CD4-positive, CD25-positive, alpha-beta regulatory T cell (primary cell): ENCODE measurements at regions not wholly inside any gene's neighbourhood (a gene's known extent, or its start where the extent isn't known, plus 50 kb on each side); places are given as distances from the start of the nearest gene placed in this dataset.

Source experiments
- ATAC-seq, 2 donors: fragments of 150-1000 bp; cut with Tn5 transposase; one replicate each; pipeline ENCODE4 v1.10.0; 2021; ENCODE audit warnings: low read depth in 2 of 2, moderate number of reproducible peaks in 2 of 2, moderate library complexity in 1 of 2
- DNase-seq, 3 donors: peaks; one replicate each; pipeline versions ENCODE4 v3.0.0 to v3.0.0-alpha.2; 2012 to 2022; ENCODE audit warnings: mixed read lengths in 1 of 3
- H3K27ac ChIP-seq: one replicate; pipeline ENCODE4 v1.7.0; 2013; ENCODE audit warnings: mild to moderate bottlenecking, low read length; ENCODE audit not compliant: insufficient read depth, poor library complexity, severe bottlenecking
- H3K27me3 ChIP-seq: one replicate; pipeline ENCODE4 v1.7.0; 2013; ENCODE audit warnings: low read length; ENCODE audit not compliant: control insufficient read depth, insufficient read depth
- H3K36me3 ChIP-seq: one replicate; pipeline ENCODE4 v1.7.0; 2013; ENCODE audit warnings: mild to moderate bottlenecking, low read length, moderate library complexity; ENCODE audit not compliant: control insufficient read depth, insufficient read depth
- H3K4me1 ChIP-seq: 2 replicates; pipeline ENCODE4 v1.7.0; 2013; ENCODE audit warnings: mild to moderate bottlenecking, low read length; ENCODE audit not compliant: insufficient read depth, control insufficient read depth, poor library complexity, severe bottlenecking
- H3K4me3 ChIP-seq: one replicate; pipeline ENCODE4 v1.7.0; 2013; ENCODE audit warnings: low read depth, mild to moderate bottlenecking, low read length, moderate library complexity
- H3K9me3 ChIP-seq, 2 experiments: 1 replicate in 1 of 2; 2 replicates in 1 of 2; pipeline ENCODE4 v1.7.0; 2013; ENCODE audit warnings: low read length in 2 of 2, mild to moderate bottlenecking in 1 of 2, moderate library complexity in 1 of 2; ENCODE audit not compliant: control insufficient read depth in 2 of 2
- H3K27ac Mint-ChIP-seq, 3 donors: one replicate each; pipeline ENCODE4 v1.8.0; 2020 to 2022; ENCODE audit warnings: mild to moderate bottlenecking in 3 of 3, mixed read lengths in 3 of 3, moderate library complexity in 2 of 3
- H3K27me3 Mint-ChIP-seq: one replicate; pipeline ENCODE4 v1.8.0; 2022; ENCODE audit warnings: mild to moderate bottlenecking, mixed read lengths
- H3K36me3 Mint-ChIP-seq: one replicate; pipeline ENCODE4 v1.8.0; 2020; ENCODE audit warnings: mixed read lengths
- H3K4me1 Mint-ChIP-seq, 4 donors: one replicate each; pipeline ENCODE4 v1.8.0; 2020 to 2022; ENCODE audit warnings: mixed read lengths in 4 of 4, mild to moderate bottlenecking in 1 of 4
- H3K4me3 Mint-ChIP-seq, 4 donors: one replicate each; pipeline ENCODE4 v1.8.0; 2020 to 2022; ENCODE audit warnings: mild to moderate bottlenecking in 4 of 4, mixed read lengths in 4 of 4, moderate library complexity in 3 of 4
- H3K9me3 Mint-ChIP-seq, 7 donors: one replicate each; pipeline ENCODE4 v1.8.0; 2020 to 2022; ENCODE audit warnings: mixed read lengths in 7 of 7, mild to moderate bottlenecking in 3 of 7, moderate library complexity in 2 of 7

GRCh38 chrX:78603908-78604307, 55.2 kb downstream of the RTL3 start:
- Histone ChIP-seq H3K27ac (no peak overlapping the region), H3K27me3 (no peaks in the 10 kb centered on the region), H3K9me3 (peaks cover 0 to 2% of the 10 kb centered on the region in 2 experiments), H3K4me3 (no peak overlapping the region), H3K36me3 (no peaks in the 10 kb centered on the region), H3K4me1 (no peaks in the 10 kb centered on the region)
- Mint-ChIP-seq H3K4me3 (no peak overlapping the region), H3K27me3 (no peaks in the 10 kb centered on the region), H3K4me1 (no peaks in the 10 kb centered on the region), H3K36me3 (no peaks in the 10 kb centered on the region), H3K27ac (no peak overlapping the region), H3K9me3 (peaks cover 0 to 12% (median 3%) of the 10 kb centered on the region in 7 donors)
- DNase-seq (no peak), ATAC-seq (no peak)

GRCh38 chrX:78595901-78596502, 63.1 kb downstream of the RTL3 start:
- ATAC-seq (no peak), DNase-seq (peak in 1 of 3 donors; percentile 1)
- Histone ChIP-seq H3K4me1 (no peaks in the 10 kb centered on the region), H3K36me3 (no peaks in the 10 kb centered on the region), H3K27me3 (no peaks in the 10 kb centered on the region), H3K9me3 (peaks cover 0 to 5% of the 10 kb centered on the region in 2 experiments), H3K27ac (no peak overlapping the region), H3K4me3 (no peak overlapping the region)
- H3K27ac Mint-ChIP-seq = no peak overlapping the region
- no peaks in the 10 kb centered on the region for H3K36me3 Mint-ChIP-seq
- no peaks in the 10 kb centered on the region for H3K27me3 Mint-ChIP-seq
- H3K4me3 Mint-ChIP-seq = no peak overlapping the region
- H3K9me3 Mint-ChIP-seq = peaks cover 0 to 13% (median 8%) of the 10 kb centered on the region in 7 donors
- no peaks in the 10 kb centered on the region for H3K4me1 Mint-ChIP-seq

- Mint-ChIP-seq H3K9me3 (peaks cover 0 to 8% (median 2%) of the 10 kb centered on the region in 7 donors), H3K27ac (no peak overlapping the region), H3K4me3 (no peak overlapping the region), H3K4me1 (no peaks in the 10 kb centered on the region), H3K36me3 (no peaks in the 10 kb centered on the region), H3K27me3 (no peaks in the 10 kb centered on the region)
- no peak for DNase-seq
- Histone ChIP-seq H3K4me3 (no peak overlapping the region), H3K27ac (no peak overlapping the region), H3K9me3 (peaks cover 0 to 2% of the 10 kb centered on the region in 2 experiments), H3K36me3 (no peaks in the 10 kb centered on the region), H3K27me3 (no peaks in the 10 kb centered on the region), H3K4me1 (no peaks in the 10 kb centered on the region)
- no peak for ATAC-seq
Measured at GRCh38 chrX:78593701-78594100, 65.4 kb downstream of the RTL3 start.

- no peak overlapping the region for H3K4me3 ChIP-seq
- no peak overlapping the region for H3K4me3 Mint-ChIP-seq
- H3K27me3 ChIP-seq = no peaks in the 10 kb centered on the region
- H3K4me1 Mint-ChIP-seq = no peaks in the 10 kb centered on the region
- peaks cover 0 to 8% (median 2%) of the 10 kb centered on the region in 7 donors for H3K9me3 Mint-ChIP-seq
- DNase-seq (no peak), ATAC-seq (no peak)
- no peak overlapping the region for H3K27ac Mint-ChIP-seq
- no peaks in the 10 kb centered on the region for H3K27me3 Mint-ChIP-seq
- no peak overlapping the region for H3K27ac ChIP-seq
- no peaks in the 10 kb centered on the region for H3K36me3 ChIP-seq
- H3K9me3 ChIP-seq = peaks cover 0 to 2% of the 10 kb centered on the region in 2 experiments
- no peaks in the 10 kb centered on the region for H3K4me1 ChIP-seq
- H3K36me3 Mint-ChIP-seq = no peaks in the 10 kb centered on the region
Measured at GRCh38 chrX:78592030-78592429, 67.1 kb downstream of the RTL3 start.

GRCh38 chrX:78574306-78574705, 84.8 kb downstream of the RTL3 start:
- no peaks in the 10 kb centered on the region for H3K4me1 Mint-ChIP-seq
- ATAC-seq (no peak), DNase-seq (no peak)
- H3K27me3 Mint-ChIP-seq = no peaks in the 10 kb centered on the region
- Histone ChIP-seq H3K9me3 (no peaks in the 10 kb centered on the region), H3K27ac (no peak overlapping the region), H3K27me3 (no peaks in the 10 kb centered on the region), H3K4me1 (no peaks in the 10 kb centered on the region), H3K36me3 (no peaks in the 10 kb centered on the region), H3K4me3 (no peak overlapping the region)
- no peak overlapping the region for H3K4me3 Mint-ChIP-seq
- peaks cover 0 to 3% (median 0%) of the 10 kb centered on the region in 7 donors for H3K9me3 Mint-ChIP-seq
- H3K27ac Mint-ChIP-seq = no peak overlapping the region
- H3K36me3 Mint-ChIP-seq = no peaks in the 10 kb centered on the region

- H3K27ac Mint-ChIP-seq = no peak overlapping the region
- H3K4me1 Mint-ChIP-seq = no peaks in the 10 kb centered on the region
- Histone ChIP-seq H3K9me3 (no peaks in the 10 kb centered on the region), H3K27ac (no peak overlapping the region), H3K27me3 (no peaks in the 10 kb centered on the region), H3K4me1 (no peaks in the 10 kb centered on the region), H3K36me3 (no peaks in the 10 kb centered on the region), H3K4me3 (no peak overlapping the region)
- no peak overlapping the region for H3K4me3 Mint-ChIP-seq
- H3K9me3 Mint-ChIP-seq = peaks cover 0 to 3% (median 0%) of the 10 kb centered on the region in 7 donors
- no peaks in the 10 kb centered on the region for H3K36me3 Mint-ChIP-seq
- DNase-seq = no peak
- H3K27me3 Mint-ChIP-seq = no peaks in the 10 kb centered on the region
- ATAC-seq = no peak
Measured at GRCh38 chrX:78573630-78574029, 85.5 kb downstream of the RTL3 start.

- no peaks in the 10 kb centered on the region for H3K36me3 ChIP-seq
- no peak overlapping the region for H3K27ac ChIP-seq
- no peak overlapping the region for H3K4me3 Mint-ChIP-seq
- no peak for ATAC-seq
- H3K4me3 ChIP-seq = no peak overlapping the region
- H3K27me3 Mint-ChIP-seq = no peaks in the 10 kb centered on the region
- no peaks in the 10 kb centered on the region for H3K4me1 ChIP-seq
- DNase-seq = no peak
- H3K36me3 Mint-ChIP-seq = no peaks in the 10 kb centered on the region
- H3K27ac Mint-ChIP-seq = no peak overlapping the region
- H3K9me3 Mint-ChIP-seq = peaks cover 0 to 5% (median 0%) of the 10 kb centered on the region in 7 donors
- H3K9me3 ChIP-seq = no peaks in the 10 kb centered on the region
- no peaks in the 10 kb centered on the region for H3K27me3 ChIP-seq
- H3K4me1 Mint-ChIP-seq = no peaks in the 10 kb centered on the region
Measured at GRCh38 chrX:78571849-78572248, 87.3 kb downstream of the RTL3 start.

- DNase-seq (peak in 2 of 3 donors; percentile 18 to 39), ATAC-seq (no peak)
- H3K9me3 ChIP-seq = no peaks in the 10 kb centered on the region
- peak overlapping the region in 1 of 3 donors; percentile 13 for H3K27ac Mint-ChIP-seq
- H3K36me3 Mint-ChIP-seq = no peaks in the 10 kb centered on the region
- no peaks in the 10 kb centered on the region for H3K9me3 Mint-ChIP-seq
- H3K36me3 ChIP-seq = no peaks in the 10 kb centered on the region
- no peaks in the 10 kb centered on the region for H3K27me3 ChIP-seq
- H3K4me3 Mint-ChIP-seq = no peak overlapping the region
- H3K27me3 Mint-ChIP-seq = no peaks in the 10 kb centered on the region
- no peak overlapping the region for H3K27ac ChIP-seq
- H3K4me1 ChIP-seq = no peaks in the 10 kb centered on the region
- H3K4me1 Mint-ChIP-seq = peaks cover 0 to 2% (median 0%) of the 10 kb centered on the region in 4 donors
- H3K4me3 ChIP-seq = no peak overlapping the region
Measured at GRCh38 chrX:78555401-78555980, 103.6 kb downstream of the RTL3 start.
